Stimulated activated CD4-positive, alpha-beta T cell treated with anti-CD3 and anti-CD28 coated beads, Interleukin-2, amount 100 ng/mL, for 48 hours (primary cell): ENCODE measurements at regions not wholly inside any gene's neighbourhood (a gene's known extent, or its start where the extent isn't known, plus 50 kb on each side); places are given as distances from the start of the nearest gene placed in this dataset.

ENCODE experiments used
- DNase-seq, 2 donors: peaks; one replicate each; pipeline ENCODE4 v3.0.0-alpha.2; 2020

- no peak for DNase-seq
These were observed 176.4 kb upstream of the CHD1 start for GRCh38 chr5:99105216-99105615.

GRCh38 chr5:99104538-99105132, 175.8 kb upstream of the CHD1 start:
- no peak for DNase-seq

- no peak for DNase-seq
These were observed 173.4 kb upstream of the CHD1 start for GRCh38 chr5:99102073-99102697.

- no peak for DNase-seq
These were observed 170.9 kb upstream of the CHD1 start for GRCh38 chr5:99099691-99100090.

- DNase-seq: no peak
These were observed 161.2 kb upstream of the CHD1 start for GRCh38 chr5:99089822-99090549.

GRCh38 chr5:99088309-99088708, 159.5 kb upstream of the CHD1 start:
- DNase-seq: no peak

GRCh38 chr5:99083197-99083596, 154.4 kb upstream of the CHD1 start:
- DNase-seq: no peak

- DNase-seq: no peak
These were observed 152.9 kb upstream of the CHD1 start for GRCh38 chr5:99081711-99082110.

GRCh38 chr5:99076723-99077640, 148.2 kb upstream of the CHD1 start:
- no peak for DNase-seq

GRCh38 chr5:99072846-99073245, 144.0 kb upstream of the CHD1 start:
- DNase-seq: no peak

- no peak for DNase-seq
These were observed 142.0 kb upstream of the CHD1 start for GRCh38 chr5:99070822-99071221.

- DNase-seq: no peak
These were observed 141.6 kb upstream of the CHD1 start for GRCh38 chr5:99070362-99070761.

GRCh38 chr5:99068944-99069650, 140.3 kb upstream of the CHD1 start:
- no peak for DNase-seq

GRCh38 chr5:99063737-99064136, 134.9 kb upstream of the CHD1 start:
- DNase-seq: no peak

- DNase-seq: no peak
These were observed 132.9 kb upstream of the CHD1 start for GRCh38 chr5:99061711-99062110.

GRCh38 chr5:99061299-99061698, 132.5 kb upstream of the CHD1 start:
- no peak for DNase-seq

GRCh38 chr5:99060306-99061261, 131.8 kb upstream of the CHD1 start:
- DNase-seq: peak; percentile 87 to 88

- no peak for DNase-seq
These were observed 130.9 kb upstream of the CHD1 start for GRCh38 chr5:99059685-99060084.

GRCh38 chr5:99058466-99058865, 129.7 kb upstream of the CHD1 start:
- DNase-seq: no peak

- no peak for DNase-seq
These were observed 126.2 kb upstream of the CHD1 start for GRCh38 chr5:99054972-99055371.

- DNase-seq: no peak
These were observed 117.1 kb upstream of the CHD1 start for GRCh38 chr5:99045871-99046270.
